ENCODE measurements at regions not wholly inside any gene's neighbourhood (a gene's known extent, or its start where the extent isn't known, plus 50 kb on each side); places are given as distances from the start of the nearest gene placed in this dataset.

- DNase-seq (ENCODE audit: low read depth): no peak
Observed at GRCh38 chr6:163923658-163924411, 509.3 kb downstream of the QKI start.

DNA sequence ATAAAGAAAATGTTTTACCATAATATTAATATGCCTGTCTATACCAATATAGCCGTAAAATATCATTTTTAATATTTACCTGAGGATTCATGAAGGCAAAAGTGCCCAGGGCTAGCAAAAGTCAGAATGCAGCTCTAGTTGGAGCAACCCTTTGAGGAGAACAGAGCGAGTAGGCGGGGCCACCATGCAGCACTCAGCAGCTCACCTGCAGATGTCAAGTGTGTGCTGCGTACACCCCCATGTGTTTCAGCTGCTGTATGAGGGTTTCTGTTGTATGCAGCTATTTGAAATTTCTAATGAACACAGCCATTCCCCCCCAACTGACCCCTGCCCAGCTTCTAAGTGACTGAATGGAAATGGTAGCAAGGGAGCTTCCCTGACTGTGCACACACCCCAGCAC lies 508.0 kb downstream of the QKI start:
- no peak for DNase-seq (ENCODE audit: low read depth)

- no peak for DNase-seq (ENCODE audit: low read depth)
Observed at GRCh38 chr6:163919652-163920051, 505.1 kb downstream of the QKI start.

DNA sequence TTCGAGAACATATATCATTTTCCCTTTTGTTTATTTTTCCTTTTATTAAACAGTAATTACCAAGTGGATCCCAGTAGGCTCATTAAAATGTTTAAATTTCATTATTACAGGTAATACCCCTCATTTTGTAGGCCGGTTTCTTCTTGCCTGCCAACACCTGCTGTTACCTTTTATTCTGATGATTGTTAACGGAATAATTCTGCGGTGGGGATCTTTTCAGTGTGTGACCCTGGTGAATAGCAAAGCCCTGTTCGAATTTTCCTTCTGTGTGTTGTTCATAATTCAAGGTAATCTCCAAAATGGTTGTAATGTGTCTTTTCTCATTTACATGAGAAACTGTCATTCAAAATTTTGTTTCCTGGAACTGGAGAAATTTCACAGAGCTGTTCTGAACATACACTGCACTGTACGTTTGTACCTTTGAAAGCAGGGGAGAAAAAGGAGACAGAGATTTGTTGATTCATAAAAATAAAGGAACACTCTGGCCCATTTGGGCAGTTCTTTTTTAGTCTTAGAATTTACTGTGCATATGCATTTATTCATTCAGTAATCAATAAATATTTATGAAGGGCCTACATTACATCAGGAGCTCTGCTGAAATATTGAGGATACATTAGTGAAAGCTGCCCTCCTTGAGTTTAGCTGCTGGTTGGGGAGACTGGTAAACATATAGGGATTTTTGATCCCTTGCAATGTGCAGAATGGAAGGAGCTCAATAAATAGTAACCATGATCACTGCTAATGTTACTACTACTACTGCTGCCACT lies 502.0 kb downstream of the QKI start:
- no peak for DNase-seq (ENCODE audit: low read depth)

- DNase-seq (ENCODE audit: low read depth): no peak
Observed at GRCh38 chr6:163915131-163915530, 500.6 kb downstream of the QKI start.

- no peak for DNase-seq (ENCODE audit: low read depth)
Observed at GRCh38 chr6:163913045-163913444, 498.5 kb downstream of the QKI start.

DNA sequence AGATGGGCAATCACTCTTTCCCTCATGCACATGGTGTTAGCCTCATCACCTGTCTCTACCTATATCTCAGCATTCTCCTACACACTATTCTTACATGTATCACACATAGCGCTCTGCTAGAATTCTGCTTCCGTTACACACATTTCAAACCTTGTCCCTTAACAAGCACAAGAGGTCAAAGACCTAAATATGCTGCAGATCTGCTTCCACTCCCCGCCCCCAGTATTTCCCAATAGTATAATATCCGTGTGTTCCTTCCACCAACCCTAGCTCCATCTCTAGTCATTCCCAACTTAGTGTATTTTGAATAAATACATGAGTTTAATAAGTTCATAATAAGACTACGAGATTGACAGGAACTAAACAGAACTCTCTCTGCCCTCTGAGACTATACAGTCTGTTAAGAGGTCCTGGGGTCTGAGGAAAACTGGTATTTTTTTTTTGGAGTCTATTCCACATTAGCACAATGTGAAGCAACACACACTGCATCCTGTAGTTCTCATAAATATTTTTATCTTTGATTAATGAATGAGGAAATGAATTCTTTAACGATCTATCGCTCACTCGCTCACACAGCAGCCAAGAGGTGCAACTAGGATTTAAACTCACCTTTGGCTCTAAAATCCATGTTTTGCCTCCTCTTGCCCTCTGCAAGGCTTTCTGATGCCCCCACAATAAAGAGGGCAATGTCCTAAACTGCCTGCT lies 491.6 kb downstream of the QKI start:
- DNase-seq (ENCODE audit: low read depth): no peak

GRCh38 chr6:163904186-163904585 lies 489.7 kb downstream of the QKI start:
- DNase-seq (ENCODE audit: low read depth): no peak

- no peak for DNase-seq (ENCODE audit: low read depth)
Observed at GRCh38 chr6:163903541-163903940, 489.0 kb downstream of the QKI start.

DNA sequence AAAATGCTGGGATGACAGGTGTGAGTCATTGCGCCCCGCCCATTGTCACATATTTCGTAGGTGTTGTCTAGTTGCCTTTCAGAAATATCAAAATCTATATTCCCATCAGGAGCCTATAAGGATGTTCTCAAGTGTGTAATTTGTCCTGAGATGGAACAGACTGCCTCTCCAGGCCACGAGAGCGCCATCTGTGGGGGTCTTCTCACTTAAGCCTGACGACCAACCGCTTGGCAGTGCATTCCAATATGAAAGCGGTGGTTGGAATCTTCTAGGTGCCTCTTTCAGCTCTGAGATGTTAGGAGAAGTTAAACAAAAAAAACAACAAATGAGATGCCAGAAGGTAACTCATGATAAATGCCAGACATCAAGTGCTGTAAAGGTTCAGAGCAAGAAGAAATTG lies 488.5 kb downstream of the QKI start:
- no peak for DNase-seq (ENCODE audit: low read depth)

DNA sequence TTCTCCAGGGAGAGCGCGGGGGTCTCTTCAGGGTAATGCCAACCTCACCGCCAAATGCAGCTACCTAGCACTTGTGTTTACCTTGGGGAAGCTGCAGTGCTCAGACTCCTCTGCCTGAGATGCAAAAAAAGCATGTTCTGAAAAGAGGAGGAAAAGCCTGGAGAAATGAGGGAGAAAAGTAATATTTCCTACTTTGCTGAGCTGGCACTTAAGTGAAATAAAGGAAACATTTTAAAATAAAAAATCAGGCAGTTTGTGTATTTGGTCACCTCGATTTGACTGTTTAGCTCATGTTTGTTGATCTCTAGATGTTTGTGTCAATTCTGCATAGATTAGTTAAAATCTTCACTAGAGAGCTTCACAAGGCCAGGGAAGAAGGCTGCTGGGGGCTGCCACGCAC lies 487.2 kb downstream of the QKI start:
- DNase-seq (ENCODE audit: low read depth): no peak

DNA sequence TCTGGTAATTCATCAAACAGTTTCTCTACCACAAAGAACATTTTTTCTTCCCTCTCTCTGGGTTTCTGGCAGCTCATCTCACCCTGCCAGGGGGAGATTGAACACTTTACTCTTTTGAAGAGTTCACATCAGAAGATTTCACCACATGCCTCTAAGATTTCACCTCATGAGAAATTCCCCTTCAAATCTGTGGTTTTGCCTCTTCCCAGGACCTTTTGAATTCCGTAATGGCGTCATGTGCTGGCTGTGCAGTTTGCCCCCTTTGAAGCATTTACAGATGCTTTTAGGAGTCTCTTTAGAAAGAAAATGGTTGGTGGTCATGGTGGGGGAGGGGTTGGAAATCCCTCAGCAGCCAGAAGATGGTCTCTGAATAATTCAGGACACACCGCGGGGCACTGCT lies 486.1 kb downstream of the QKI start:
- peak; percentile 26 for DNase-seq (ENCODE audit: low read depth)

GRCh38 chr6:163897669-163898068 lies 483.2 kb downstream of the QKI start:
- DNase-seq (ENCODE audit: low read depth): no peak

GRCh38 chr6:163897030-163897429 lies 482.5 kb downstream of the QKI start:
- DNase-seq (ENCODE audit: low read depth): peak; percentile 55

DNA sequence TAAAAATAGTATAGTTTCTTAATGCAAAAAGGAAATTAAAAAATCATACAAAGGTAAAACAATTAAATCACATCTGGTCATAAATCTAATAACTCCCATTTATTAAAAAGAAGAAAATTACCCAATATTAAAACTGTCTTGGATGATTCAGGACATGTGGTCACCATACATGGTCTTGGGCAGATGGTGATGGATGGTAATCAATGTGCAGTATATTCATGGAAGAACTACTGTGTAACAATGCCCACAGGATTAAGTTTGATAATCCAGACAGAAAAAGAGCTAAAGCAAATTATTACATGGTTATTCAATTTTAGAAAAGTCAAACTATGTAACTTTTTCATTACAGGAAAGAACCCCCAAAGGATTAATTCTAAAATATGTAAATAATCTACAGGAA lies 480.6 kb downstream of the QKI start:
- DNase-seq (ENCODE audit: low read depth): no peak

DNA sequence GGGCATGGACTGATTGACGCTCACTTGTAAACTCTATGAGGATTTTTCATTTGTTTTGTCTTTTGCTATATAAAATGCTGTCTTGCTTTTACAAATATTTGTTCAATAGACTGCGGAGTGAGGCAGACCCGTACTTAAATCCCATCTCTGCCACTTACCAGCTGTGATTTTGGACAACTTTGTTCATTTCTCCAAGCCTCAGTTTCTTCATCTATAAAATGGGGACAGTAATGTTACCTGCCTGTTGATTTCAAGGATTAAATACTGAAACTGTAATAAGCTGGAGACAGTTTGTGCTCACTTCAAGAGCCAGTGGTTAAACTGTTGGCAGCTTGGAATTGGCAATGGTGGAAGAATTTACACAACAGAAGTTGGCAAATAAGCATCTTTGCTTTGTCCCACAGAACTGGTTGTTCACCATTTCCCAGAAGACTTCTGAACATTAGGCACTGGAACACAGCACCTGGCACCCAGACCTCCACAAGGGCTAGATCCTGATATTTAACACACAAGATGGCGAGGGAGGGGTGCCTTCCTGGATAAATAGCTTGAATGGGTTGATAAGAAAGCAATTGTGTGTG lies 479.2 kb downstream of the QKI start:
- DNase-seq (ENCODE audit: low read depth): no peak

- DNase-seq (ENCODE audit: low read depth): no peak
Observed at GRCh38 chr6:163892824-163893561, 478.5 kb downstream of the QKI start.

- no peak for DNase-seq (ENCODE audit: low read depth)
Observed at GRCh38 chr6:163889904-163890514, 475.5 kb downstream of the QKI start.

DNA sequence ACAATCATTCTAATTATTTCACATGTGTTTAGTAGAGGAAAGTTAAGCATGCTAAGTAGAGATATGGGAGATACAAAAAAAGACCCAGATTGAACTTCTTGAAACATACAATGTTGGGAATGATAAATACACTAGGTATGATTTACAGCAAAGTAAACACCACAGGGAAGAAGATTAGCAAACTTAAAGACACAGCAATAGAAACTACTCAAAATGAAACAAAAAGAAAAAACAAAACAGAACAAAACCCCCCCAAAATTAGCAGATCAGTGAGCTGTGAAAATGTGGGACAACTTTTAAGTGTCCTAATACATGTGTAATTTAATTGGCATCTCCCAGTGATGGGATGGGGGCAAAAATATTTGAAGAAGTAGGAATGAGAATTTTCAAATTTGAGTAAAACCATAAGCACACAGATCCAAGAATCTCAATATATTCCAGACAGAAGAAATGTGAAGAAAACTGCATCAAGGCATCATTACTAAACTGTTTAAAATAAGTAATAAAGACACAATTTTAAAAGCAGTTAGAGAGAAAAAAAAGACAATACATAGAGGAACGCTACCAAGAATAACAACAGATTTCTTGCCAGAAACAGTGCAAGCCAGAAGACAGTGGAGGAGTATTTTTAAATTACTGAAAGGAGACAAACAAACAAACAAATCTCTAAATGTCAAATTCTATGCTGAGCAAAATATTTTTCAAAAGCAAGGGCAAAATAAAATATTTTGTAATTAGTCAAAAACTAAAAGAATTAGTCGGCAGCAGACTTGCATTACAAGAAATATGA lies 473.7 kb downstream of the QKI start:
- DNase-seq (ENCODE audit: low read depth): no peak

DNA sequence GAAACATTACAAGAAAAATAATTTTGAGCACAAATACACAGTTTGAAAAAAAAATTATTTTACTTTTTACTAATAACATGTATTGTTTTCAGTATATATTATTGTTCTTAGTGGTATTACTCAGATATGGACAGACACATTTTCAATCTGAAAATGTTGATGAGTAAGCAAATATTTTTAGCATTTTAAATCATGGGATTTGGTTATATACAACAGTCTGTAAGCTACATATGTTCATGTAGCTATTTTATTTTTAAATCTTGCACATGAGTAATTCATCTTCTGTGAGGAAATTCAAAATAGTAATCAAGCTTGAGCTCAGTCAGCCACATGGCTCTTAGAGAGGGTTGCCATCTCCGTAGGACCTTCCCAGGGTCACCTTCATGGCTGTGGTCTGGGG lies 471.9 kb downstream of the QKI start:
- DNase-seq (ENCODE audit: low read depth): no peak
